ENCODE measurements at regions not wholly inside any gene's neighbourhood (a gene's known extent, or its start where the extent isn't known, plus 50 kb on each side); places are given as distances from the start of the nearest gene placed in this dataset.

- no peak for DNase-seq (ENCODE audit: low read depth)
Measured at GRCh38 chr18:77444385-77444784, 194.7 kb downstream of the GALR1 start.

- DNase-seq (ENCODE audit: low read depth) = no peak
Measured at GRCh38 chr18:77448046-77448445, 198.4 kb downstream of the GALR1 start.

- no peak for DNase-seq (ENCODE audit: low read depth)
Measured at GRCh38 chr18:77455004-77455403, 205.4 kb downstream of the GALR1 start.

- no peak for DNase-seq (ENCODE audit: low read depth)
Measured at GRCh38 chr18:77457681-77458080, 208.0 kb downstream of the GALR1 start.

- no peak for DNase-seq (ENCODE audit: low read depth)
Measured at GRCh38 chr18:77461062-77461688, 211.5 kb downstream of the GALR1 start.

GRCh38 chr18:77464917-77465316 is 215.3 kb downstream of the GALR1 start:
- no peak for DNase-seq (ENCODE audit: low read depth)

GRCh38 chr18:77466890-77467289 is 217.2 kb downstream of the GALR1 start:
- no peak for DNase-seq (ENCODE audit: low read depth)

GRCh38 chr18:77469131-77469530 is 219.5 kb downstream of the GALR1 start:
- no peak for DNase-seq (ENCODE audit: low read depth)

- DNase-seq (ENCODE audit: low read depth) = no peak
Measured at GRCh38 chr18:77470569-77471413, 221.1 kb downstream of the GALR1 start.

- no peak for DNase-seq (ENCODE audit: low read depth)
Measured at GRCh38 chr18:77472509-77472908, 222.9 kb downstream of the GALR1 start.

- no peak for DNase-seq (ENCODE audit: low read depth)
Measured at GRCh38 chr18:77478646-77479442, 229.2 kb downstream of the GALR1 start.

GRCh38 chr18:77481541-77481940 is 231.9 kb downstream of the GALR1 start:
- DNase-seq (ENCODE audit: low read depth) = no peak

GRCh38 chr18:77482190-77483085 is 232.8 kb downstream of the GALR1 start:
- DNase-seq (ENCODE audit: low read depth) = no peak

- DNase-seq (ENCODE audit: low read depth) = no peak
Measured at GRCh38 chr18:77486985-77487384, 237.3 kb downstream of the GALR1 start.

GRCh38 chr18:77487951-77488740 is 238.5 kb downstream of the GALR1 start:
- DNase-seq (ENCODE audit: low read depth) = no peak

- no peak for DNase-seq (ENCODE audit: low read depth)
Measured at GRCh38 chr18:77495079-77495478, 245.4 kb downstream of the GALR1 start.

GRCh38 chr18:77495982-77496690 is 246.5 kb downstream of the GALR1 start:
- no peak for DNase-seq (ENCODE audit: low read depth)

- DNase-seq (ENCODE audit: low read depth) = no peak
Measured at GRCh38 chr18:77501266-77501665, 251.6 kb downstream of the GALR1 start.

- no peak for DNase-seq (ENCODE audit: low read depth)
Measured at GRCh38 chr18:77505499-77505898, 255.9 kb downstream of the GALR1 start.

GRCh38 chr18:77512152-77512551 is 262.5 kb downstream of the GALR1 start:
- DNase-seq (ENCODE audit: low read depth) = no peak
